GM12878 (cell line): ENCODE measurements at regions not wholly inside any gene's neighbourhood (a gene's known extent, or its start where the extent isn't known, plus 50 kb on each side); places are given as distances from the start of the nearest gene placed in this dataset.

Source experiments
- ATAC-seq: fragments of 200-7000 bp; cut with Tn5 transposase; 3 replicates; pipeline ENCODE4 v1.9.1; 2020; ENCODE audit warnings: mild to moderate bottlenecking, moderate library complexity
- BruUV-seq: library from RNA; stranded (reverse); fragments of 400-500 nt; replicated peaks from 2 replicates; lab custom pipeline; 2021; lab: Mats Ljungman, UMichigan
- CTCF ChIA-PET: fragments of 300-600 bp; sonication (Branson Sonifier 250); formaldehyde crosslinking; extraction: SDS; loops from one replicate; lab custom pipeline; 2021; ENCODE audit warnings: inconsistent platforms; lab: Yijun Ruan, JAX
- POLR2A ChIA-PET: fragments of 350-600 bp; formaldehyde crosslinking; extraction: SDS; loops from one replicate; lab custom pipeline; 2021; ENCODE audit warnings: inconsistent platforms; lab: Charles Lee
- RAD21 ChIA-PET: fragments of 300-600 bp; sonication (Branson Sonifier 250); formaldehyde crosslinking; loops from one replicate; lab custom pipeline; 2023; ENCODE audit warnings: antibody characterized with exemption; ENCODE audit not compliant: unreplicated experiment; lab: Charles Lee
- SMC1A ChIA-PET: fragments of 300-600 bp; sonication (Branson Sonifier 250); formaldehyde crosslinking; loops from one replicate; lab custom pipeline; 2023; ENCODE audit not compliant: unreplicated experiment, uncharacterized antibody; lab: Charles Lee
- DNase-seq: peaks from one replicate; pipeline ENCODE4 v3.0.0-alpha.2; 2011; ENCODE audit warnings: low read depth, low spot score
- FAIRE-seq: peaks from 3 replicates; lab custom pipeline; 2011; peaks lifted over from hg19 to GRCh38; lab: Jason Lieb, UNC
- H2AFZ ChIP-seq: 2 replicates; pipeline ENCODE4 v1.6.0; 2011; ENCODE audit warnings: low read depth, low read length, control low read depth; ENCODE audit not compliant: control insufficient read depth
- H3K27ac ChIP-seq: 2 replicates; pipeline ENCODE4 v1.5.1; 2011; ENCODE audit warnings: control low read depth; ENCODE audit not compliant: control insufficient read depth, insufficient read depth
- H3K27me3 ChIP-seq, 2 experiments: replicated peaks in 1 of 2; 2 replicates each; pipeline versions ENCODE4 v1.6.0 to v1.6.1; 2011; ENCODE audit warnings: low read length in 1 of 2; ENCODE audit not compliant: control insufficient read depth in 2 of 2, insufficient read depth in 2 of 2
- H3K36me3 ChIP-seq, 2 experiments: 2 replicates each; pipeline ENCODE4 v1.5.1; 2011; ENCODE audit warnings: low read length in 1 of 2; ENCODE audit not compliant: control insufficient read depth in 2 of 2, insufficient read depth in 2 of 2
- H3K4me1 ChIP-seq: 2 replicates; pipeline ENCODE4 v1.6.1; 2011; ENCODE audit warnings: mild to moderate bottlenecking, low read length, moderate library complexity, mixed read lengths; ENCODE audit not compliant: control insufficient read depth, insufficient read depth
- H3K4me2 ChIP-seq: 2 replicates; pipeline ENCODE4 v1.6.0; 2011; ENCODE audit warnings: control low read depth; ENCODE audit not compliant: control insufficient read depth, insufficient read depth
- H3K4me3 ChIP-seq: fragments of 200-600 bp; sonication (generic); 2 replicates; pipeline ENCODE4 v1.5.1; 2016
- H3K79me2 ChIP-seq: 2 replicates; pipeline ENCODE4 v1.6.0; 2011; ENCODE audit warnings: low read length; ENCODE audit not compliant: control insufficient read depth, insufficient read depth
- H3K9ac ChIP-seq: 2 replicates; pipeline ENCODE4 v1.8.0; 2011; ENCODE audit warnings: low read length, control low read depth, mixed read lengths; ENCODE audit not compliant: control insufficient read depth, insufficient read depth
- H3K9me3 ChIP-seq: replicated peaks from 3 replicates; pipeline ENCODE4 v1.5.1; 2011; ENCODE audit warnings: mild to moderate bottlenecking, low read length; ENCODE audit not compliant: control insufficient read depth, insufficient read depth
- H4K20me1 ChIP-seq: 2 replicates; pipeline ENCODE4 v1.6.0; 2011; ENCODE audit not compliant: control insufficient read depth, insufficient read depth
- CBX5 ChIP-seq: sonication (generic); IDR thresholded peaks from 2 replicates; pipeline ENCODE4 v1.6.1; 2016; ENCODE audit warnings: low read depth, moderate library complexity, mild to moderate bottlenecking, inconsistent platforms
- ESRRA ChIP-seq: IDR thresholded peaks from 2 replicates; pipeline ENCODE4 v1.6.1; 2012; ENCODE audit warnings: mild to moderate bottlenecking, low read length, improper control_type of control experiment
- HDGF ChIP-seq: fragments of 450-650 bp; IDR thresholded peaks from 2 replicates; pipeline ENCODE4 v1.6.1; 2016; ENCODE audit warnings: antibody characterized with exemption
- HSF1 ChIP-seq: fragments of 150-350 bp; IDR thresholded peaks from 2 replicates; pipeline ENCODE4 v1.6.1; 2014; ENCODE audit warnings: mild to moderate bottlenecking, low read depth, low read length
- PBX3 ChIP-seq: IDR thresholded peaks from 2 replicates; pipeline ENCODE4 v1.6.1; 2011; ENCODE audit warnings: mild to moderate bottlenecking, low read depth, low read length, moderate library complexity; ENCODE audit not compliant: insufficient replicate concordance
- PKNOX1 ChIP-seq: fragments of 450-650 bp; IDR thresholded peaks from 2 replicates; pipeline ENCODE4 v1.6.1; 2016; ENCODE audit warnings: mild to moderate bottlenecking
- PRDM15 ChIP-seq: fragments of 450-650 bp; formaldehyde crosslinking; IDR thresholded peaks from 2 replicates; pipeline ENCODE4 v1.4.0; 2020; ENCODE audit warnings: mild to moderate bottlenecking, moderate library complexity
- RB1 ChIP-seq: fragments of 450-650 bp; formaldehyde crosslinking; IDR thresholded peaks from 2 replicates; pipeline ENCODE4 v1.6.1; 2017; ENCODE audit warnings: mild to moderate bottlenecking, borderline replicate concordance
- RELB ChIP-seq: fragments of 450-650 bp; IDR thresholded peaks from 2 replicates; pipeline ENCODE4 v1.6.1; 2017; ENCODE audit warnings: low read depth, mild to moderate bottlenecking, moderate library complexity
- TAF1 ChIP-seq: IDR thresholded peaks from 2 replicates; pipeline ENCODE4 v1.6.1; 2011; ENCODE audit warnings: mild to moderate bottlenecking, low read depth, low read length, borderline replicate concordance
- TBL1XR1 ChIP-seq: IDR thresholded peaks from 2 replicates; pipeline ENCODE4 v1.6.1; 2012; ENCODE audit warnings: low read depth, low read length, improper control_type of control experiment
- WGBS: methylation state at CpG from one replicate; pipeline ENCODE4 v1.1.6; 2016; ENCODE audit warnings: low lambda C conversion rate; ENCODE audit not compliant: insufficient replicate concordance, insufficient coverage; ENCODE audit errors: missing lambda C conversion rate; 5-methylcytosine and 5-hydroxymethylcytosine counted together
- in situ Hi-C: fragments of 300-500 bp; cut with MboI; formaldehyde crosslinking; loops from 9 replicates; pipeline ENCODE4 v1.14.3; 2018; ENCODE audit warnings: mixed read lengths
- intact Hi-C: fragments of 100-400 bp; cut with micrococcal nuclease; formaldehyde crosslinking; loops from one replicate; pipeline ENCODE4 v1.14.2; 2022; ENCODE audit not compliant: unreplicated experiment

GRCh38 chr2:11910971-11911370 is 164.5 kb downstream of the LPIN1 start:
- no peak for FAIRE-seq

More at GRCh38 chr2:11910971-11911370, 164.5 kb downstream of the LPIN1 start:
- in situ Hi-C loops (no loop called here), intact Hi-C loops (no loop called here)
- ChIA-PET CTCF (interaction anchor here (1.3 kb wide), 1 partner anchor 805 kb away, joined by 3 read pairs; no protein-coding TSS in a partner anchor), RAD21 (interaction anchor here (1.1 kb wide), 1 partner anchor 44 kb away, joined by 3 read pairs; no protein-coding TSS in a partner anchor), POLR2A (no interaction called here), SMC1A (interaction anchor here (1.1 to 1.4 kb wide), 3 partner anchors 13 to 41 kb away, joined by 3 to 4 read pairs (median 4); no protein-coding TSS in a partner anchor)
- Histone ChIP-seq H3K4me1 (peaks cover 5% of the 10 kb centered on the region; the same call in 1 of the 2 replicates), H4K20me1 (no peaks in the 10 kb centered on the region), H3K79me2 (peaks cover 11% of the 10 kb centered on the region), H3K4me3 (no peak overlapping the region), H3K36me3 (peaks cover 0 to 19% of the 10 kb centered on the region in 2 experiments; a peak in 2 of 4 replicates), H3K9ac (no peak overlapping the region), H3K4me2 (no peak overlapping the region), H2AFZ (no peak overlapping the region), H3K27ac (no peak overlapping the region), H3K9me3 (peaks cover 10% of the 10 kb centered on the region; the same call in 2 of the 3 replicates), H3K27me3 (no peaks in the 10 kb centered on the region)
- 68% methylated on average over 3 of the region's 3 CpGs for WGBS
- DNase-seq (no peak), ATAC-seq (peak; percentile 89)
- TF ChIP-seq CBX5 (no peak), ESRRA (no peak), TAF1 (no peak), PRDM15 (CRISPR knock-in tag) (no peak), RB1 (no peak), PBX3 (peak; percentile 71), TBL1XR1 (no peak), HDGF (no peak), HSF1 (no peak), PKNOX1 (0 out of 2 replicates have a peak, but pooled peaks have one; percentile 25), RELB (no peak)
- BruUV-seq, result no TSS peak
